ENCODE measurements at regions not wholly inside any gene's neighbourhood (a gene's known extent, or its start where the extent isn't known, plus 50 kb on each side); places are given as distances from the start of the nearest gene placed in this dataset.

DNA sequence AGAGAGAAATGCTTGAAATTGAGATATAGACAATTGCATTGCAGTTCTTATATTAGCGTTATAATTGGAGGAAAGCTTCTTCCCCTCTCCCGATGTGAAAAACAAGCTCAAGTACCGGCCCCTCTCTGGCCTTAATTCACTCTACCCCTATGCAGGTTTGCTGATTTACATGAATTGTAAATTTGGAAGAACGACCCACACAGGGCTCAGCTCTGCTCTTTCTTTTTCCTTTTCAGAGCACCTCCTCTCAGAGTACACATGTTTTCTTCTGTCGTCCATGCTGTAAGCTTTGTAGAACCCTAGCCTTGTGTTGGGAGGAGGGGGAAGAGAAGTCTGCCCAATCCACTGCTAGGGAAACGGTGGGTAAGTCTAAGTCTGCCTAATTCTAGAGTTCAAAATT is 140.8 kb downstream of the IQUB start (continued):
- TF ChIP-seq CBX8 (IDR thresholded peaks at IDR 0.05) = no peak
- TF ChIP-seq HDAC2 (IDR thresholded peaks at IDR 0.05) = no peak
- TF ChIP-seq CEBPB (IDR thresholded peaks at IDR 0.05) = no peak
- no peak for TF ChIP-seq RCOR1 (IDR thresholded peaks at IDR 0.05; ENCODE audit: low read depth, low read length)

DNA sequence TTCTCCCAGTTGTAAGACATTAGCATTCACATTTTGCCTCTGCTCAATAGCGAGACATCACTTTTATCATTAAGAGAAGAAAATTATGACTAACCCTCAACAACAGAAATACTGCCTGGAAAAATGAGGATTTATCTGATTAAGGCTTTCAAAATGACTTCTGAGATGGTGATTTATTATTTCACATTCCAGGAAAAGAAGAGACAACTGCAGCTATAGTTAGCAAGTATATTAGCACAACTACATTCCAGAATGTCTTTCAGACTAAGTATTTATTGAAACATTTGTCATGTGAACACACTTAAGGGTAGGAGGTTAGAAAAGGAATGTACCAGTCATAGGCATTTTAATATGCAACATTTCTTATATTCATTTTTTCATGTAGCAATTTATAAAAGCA is 162.0 kb downstream of the IQUB start:
- Histone ChIP-seq H3K27ac (no peak overlapping the region), H3K9me3 (no peaks in the 10 kb centered on the region), H3K4me2 (no peak overlapping the region), H3K4me3 (no peak overlapping the region), H3K4me1 (no peaks in the 10 kb centered on the region)
- ChIA-PET POLR2A (no interaction called here), CTCF (interaction anchor here (1.0 kb wide), 1 partner anchor 17 kb away, joined by 3 read pairs; no protein-coding TSS in a partner anchor)
- ATAC-seq = no peak
- no peak for TF ChIP-seq HOXA7 (CRISPR knock-in tag; IDR thresholded peaks at IDR 0.05)
- WGBS (ENCODE audit: missing lambda C conversion rate) = 0% methylated on average over 1 of the region's 1 CpG
- DNase-seq (ENCODE audit: low read depth in 1 of 2, low spot score in 1 of 2) = no peak
- FAIRE-seq = no peak

- POLR2A ChIA-PET = no interaction called here
These were observed 166.8 kb downstream of the IQUB start for GRCh38 chr7:123367484-123368122.

GRCh38 chr7:123367031-123367430 is 167.3 kb upstream of the SLC13A1 start:
- FAIRE-seq (no peak), ATAC-seq (no peak), DNase-seq (ENCODE audit: low read depth in 1 of 2, low spot score in 1 of 2) (no peak)
- 4% methylated on average over 4 of the region's 4 CpGs for WGBS (ENCODE audit: missing lambda C conversion rate)
- H3K4me3 ChIP-seq = no peak overlapping the region
- TF ChIP-seq FOSL2 (IDR thresholded peaks at IDR 0.05) (no peak), FOSL2 (CRISPR knock-in tag; IDR thresholded peaks at IDR 0.05) (no peak), NR3C1 (IDR thresholded peaks at IDR 0.05) (no peak), CBX8 (IDR thresholded peaks at IDR 0.05) (no peak), CHD4 (IDR thresholded peaks at IDR 0.05; ENCODE audit: borderline replicate concordance) (no peak), BCL3 (IDR thresholded peaks at IDR 0.05) (no peak), HDAC2 (IDR thresholded peaks at IDR 0.05) (no peak), CBX2 (IDR thresholded peaks at IDR 0.05; ENCODE audit: borderline replicate concordance, low read depth) (no peak), ATOH8 (CRISPR knock-in tag; IDR thresholded peaks at IDR 0.05; ENCODE audit: low read depth) (no peak), EP300 (IDR thresholded peaks at IDR 0.05) (no peak)
- TF ChIP-seq, protein P1, sequence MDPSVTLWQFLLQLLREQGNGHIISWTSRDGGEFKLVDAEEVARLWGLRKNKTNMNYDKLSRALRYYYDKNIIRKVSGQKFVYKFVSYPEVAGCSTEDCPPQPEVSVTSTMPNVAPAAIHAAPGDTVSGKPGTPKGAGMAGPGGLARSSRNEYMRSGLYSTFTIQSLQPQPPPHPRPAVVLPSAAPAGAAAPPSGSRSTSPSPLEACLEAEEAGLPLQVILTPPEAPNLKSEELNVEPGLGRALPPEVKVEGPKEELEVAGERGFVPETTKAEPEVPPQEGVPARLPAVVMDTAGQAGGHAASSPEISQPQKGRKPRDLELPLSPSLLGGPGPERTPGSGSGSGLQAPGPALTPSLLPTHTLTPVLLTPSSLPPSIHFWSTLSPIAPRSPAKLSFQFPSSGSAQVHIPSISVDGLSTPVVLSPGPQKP (IDR thresholded peaks at IDR 0.05; ENCODE audit: low read depth, low read length) = no peak
- CTCF ChIA-PET = interaction anchor here (0.7 to 2.3 kb wide), 13 partner anchors 8 to 308 kb away, joined by 3 to 18 read pairs (median 3); no protein-coding TSS in a partner anchor
- no peak overlapping the region for H3K4me2 ChIP-seq
- no peaks in the 10 kb centered on the region for H3K4me1 ChIP-seq
- no peaks in the 10 kb centered on the region for H3K9me3 ChIP-seq
- no peak overlapping the region for H3K27ac ChIP-seq
- POLR2A ChIA-PET = no interaction called here

More at GRCh38 chr7:123367484-123368122, 166.8 kb downstream of the IQUB start:
- H3K9me3 ChIP-seq = no peaks in the 10 kb centered on the region
- H3K4me3 ChIP-seq = no peak overlapping the region
- peak; percentile 56 to 81; a peak in 4 of 6 replicates for ATAC-seq
- 2% methylated on average over 5 of the region's 5 CpGs for WGBS (ENCODE audit: missing lambda C conversion rate)
- H3K4me1 ChIP-seq = no peaks in the 10 kb centered on the region
- no peak overlapping the region for H3K4me2 ChIP-seq
- FAIRE-seq = no peak
- CTCF ChIA-PET = interaction anchor here (0.7 to 2.3 kb wide), 15 partner anchors 8 to 1212 kb away, joined by 3 to 18 read pairs (median 3); no protein-coding TSS in a partner anchor
- TF ChIP-seq, protein P2, sequence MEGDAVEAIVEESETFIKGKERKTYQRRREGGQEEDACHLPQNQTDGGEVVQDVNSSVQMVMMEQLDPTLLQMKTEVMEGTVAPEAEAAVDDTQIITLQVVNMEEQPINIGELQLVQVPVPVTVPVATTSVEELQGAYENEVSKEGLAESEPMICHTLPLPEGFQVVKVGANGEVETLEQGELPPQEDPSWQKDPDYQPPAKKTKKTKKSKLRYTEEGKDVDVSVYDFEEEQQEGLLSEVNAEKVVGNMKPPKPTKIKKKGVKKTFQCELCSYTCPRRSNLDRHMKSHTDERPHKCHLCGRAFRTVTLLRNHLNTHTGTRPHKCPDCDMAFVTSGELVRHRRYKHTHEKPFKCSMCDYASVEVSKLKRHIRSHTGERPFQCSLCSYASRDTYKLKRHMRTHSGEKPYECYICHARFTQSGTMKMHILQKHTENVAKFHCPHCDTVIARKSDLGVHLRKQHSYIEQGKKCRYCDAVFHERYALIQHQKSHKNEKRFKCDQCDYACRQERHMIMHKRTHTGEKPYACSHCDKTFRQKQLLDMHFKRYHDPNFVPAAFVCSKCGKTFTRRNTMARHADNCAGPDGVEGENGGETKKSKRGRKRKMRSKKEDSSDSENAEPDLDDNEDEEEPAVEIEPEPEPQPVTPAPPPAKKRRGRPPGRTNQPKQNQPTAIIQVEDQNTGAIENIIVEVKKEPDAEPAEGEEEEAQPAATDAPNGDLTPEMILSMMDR (IDR thresholded peaks at IDR 0.05) = peak; percentile 57
- TF ChIP-seq NPAS2 (CRISPR knock-in tag; IDR thresholded peaks at IDR 0.05; ENCODE audit: borderline replicate concordance) (no peak), SMC3 (IDR thresholded peaks at IDR 0.05) (peak; percentile 21; the same call in 1 of the 3 replicates), RAD21 (conservative IDR thresholded peaks at IDR 0.05 in 1 of 2, IDR thresholded peaks at IDR 0.05 in 1 of 2) (peak; percentile 58 to 73)
- DNase-seq (ENCODE audit: low read depth in 1 of 2, low spot score in 1 of 2) = peak; percentile 15 to 46
- H3K27ac ChIP-seq = no peak overlapping the region

Data from A549 (cell line).